WTC11 (cell line): ENCODE measurements at regions not wholly inside any gene's neighbourhood (a gene's known extent, or its start where the extent isn't known, plus 50 kb on each side); places are given as distances from the start of the nearest gene placed in this dataset.

Source experiments
- ATAC-seq: fragments of 200-7000 bp; cut with Tn5 transposase; 2 replicates; pipeline ENCODE4 v1.10.0; 2021; ENCODE audit warnings: mild to moderate bottlenecking, moderate library complexity
- CTCF ChIA-PET: fragments of 300-600 bp; sonication (Branson Sonifier 250); formaldehyde crosslinking; loops from one replicate; lab custom pipeline; 2021; ENCODE audit warnings: antibody characterized with exemption; lab: Charles Lee
- POLR2A ChIA-PET: fragments of 350-600 bp; sonication (Branson Sonifier 250); formaldehyde crosslinking; loops from one replicate; lab custom pipeline; 2021; ENCODE audit warnings: antibody characterized with exemption; lab: Charles Lee
- DNase-seq: peaks from one replicate; pipeline ENCODE4 v3.0.0; 2021; ENCODE audit warnings: low spot score
- H3K27ac Mint-ChIP-seq: 2 replicates; pipeline ENCODE4 v1.8.0; 2021; ENCODE audit warnings: mixed read lengths
- H3K27me3 Mint-ChIP-seq: 2 replicates; pipeline ENCODE4 v1.8.0; 2021; ENCODE audit warnings: low read depth, mild to moderate bottlenecking, moderate library complexity, mixed read lengths
- H3K36me3 Mint-ChIP-seq: 2 replicates; pipeline ENCODE4 v1.8.0; 2021; ENCODE audit warnings: mixed read lengths
- H3K4me1 Mint-ChIP-seq: 2 replicates; pipeline ENCODE4 v1.8.0; 2022; ENCODE audit warnings: mixed read lengths
- H3K4me3 Mint-ChIP-seq: 2 replicates; pipeline ENCODE4 v1.8.0; 2021; ENCODE audit warnings: mild to moderate bottlenecking, moderate library complexity, mixed read lengths
- H3K9me3 Mint-ChIP-seq: 2 replicates; pipeline ENCODE4 v1.8.0; 2021; ENCODE audit warnings: mixed read lengths
- CBFB ChIP-seq: sonication (generic); formaldehyde crosslinking; IDR thresholded peaks from 2 replicates; pipeline ENCODE4 v1.8.1; 2022; ENCODE audit warnings: mild to moderate bottlenecking, low read depth, missing genetic modification reagents
- ETV6 ChIP-seq: sonication (generic); formaldehyde crosslinking; IDR thresholded peaks from 2 replicates; pipeline ENCODE4 v1.8.1; 2022; ENCODE audit warnings: mild to moderate bottlenecking, missing genetic modification reagents
- FOXP1 ChIP-seq: sonication (generic); formaldehyde crosslinking; IDR thresholded peaks from 2 replicates; pipeline ENCODE4 v1.8.0; 2022; ENCODE audit warnings: missing genetic modification reagents, mild to moderate bottlenecking, moderate library complexity, borderline replicate concordance
- HMGA2 ChIP-seq: fragments of 250-450 bp; sonication (Bioruptor Pico); IDR thresholded peaks from 2 replicates; pipeline ENCODE4 v1.4.0; 2021; ENCODE audit warnings: mild to moderate bottlenecking, moderate library complexity
- NFYB ChIP-seq: sonication (generic); formaldehyde crosslinking; conservative IDR thresholded peaks from 2 replicates; pipeline ENCODE4 v1.8.0; 2022; ENCODE audit warnings: low read depth, missing genetic modification reagents
- NR1H2 ChIP-seq: sonication (generic); formaldehyde crosslinking; IDR thresholded peaks from 2 replicates; pipeline ENCODE4 v1.9.0; 2021; ENCODE audit warnings: mild to moderate bottlenecking, moderate library complexity, missing genetic modification reagents
- OVOL2 ChIP-seq: fragments of 250-450 bp; sonication (Bioruptor Pico); IDR thresholded peaks from 2 replicates; pipeline ENCODE4 v1.9.0; 2021; ENCODE audit warnings: mild to moderate bottlenecking, borderline replicate concordance
- PRRX2 ChIP-seq: fragments of 250-450 bp; sonication (Bioruptor Pico); IDR thresholded peaks from 2 replicates; pipeline ENCODE4 v1.8.0; 2021; ENCODE audit warnings: mild to moderate bottlenecking
- SP1 ChIP-seq: sonication (generic); formaldehyde crosslinking; conservative IDR thresholded peaks from 2 replicates; pipeline ENCODE4 v1.8.1; 2022; ENCODE audit warnings: missing genetic modification reagents
- TEAD1 ChIP-seq: sonication (generic); formaldehyde crosslinking; IDR thresholded peaks from 2 replicates; pipeline ENCODE4 v1.8.0; 2022; ENCODE audit warnings: mild to moderate bottlenecking, missing genetic modification reagents
- ZNF121 ChIP-seq: sonication (generic); formaldehyde crosslinking; IDR thresholded peaks from 2 replicates; pipeline ENCODE4 v1.8.0; 2023; ENCODE audit warnings: missing genetic modification reagents
- ZNF138 ChIP-seq: sonication (generic); formaldehyde crosslinking; conservative IDR thresholded peaks from 2 replicates; pipeline ENCODE4 v1.8.1; 2022; ENCODE audit warnings: mild to moderate bottlenecking, moderate library complexity, missing genetic modification reagents
- TF ChIP-seq, protein P1 (sequence below): fragments of 250-450 bp; sonication (Bioruptor Pico); IDR thresholded peaks from 2 replicates; pipeline ENCODE4 v1.9.0; 2021; ENCODE audit warnings: mild to moderate bottlenecking
- TF ChIP-seq, protein P2 (sequence below): fragments of 200-600 bp; IDR thresholded peaks from 2 replicates; pipeline ENCODE4 v1.8.0; 2022; ENCODE audit warnings: antibody characterized with exemption
- TF ChIP-seq, protein P3 (sequence below): sonication (generic); formaldehyde crosslinking; conservative IDR thresholded peaks from 2 replicates; pipeline ENCODE4 v1.8.1; 2023; ENCODE audit warnings: mild to moderate bottlenecking, low read depth, missing genetic modification reagents, moderate library complexity
- TF ChIP-seq, protein P4 (sequence below): sonication (generic); formaldehyde crosslinking; IDR thresholded peaks from 2 replicates; pipeline ENCODE4 v1.8.1; 2022; ENCODE audit warnings: low read depth, missing genetic modification reagents, borderline replicate concordance
- TF ChIP-seq, protein P5 (sequence below): sonication (generic); formaldehyde crosslinking; IDR thresholded peaks from 2 replicates; pipeline ENCODE4 v1.8.1; 2023; ENCODE audit warnings: mild to moderate bottlenecking, missing genetic modification reagents

DNA sequence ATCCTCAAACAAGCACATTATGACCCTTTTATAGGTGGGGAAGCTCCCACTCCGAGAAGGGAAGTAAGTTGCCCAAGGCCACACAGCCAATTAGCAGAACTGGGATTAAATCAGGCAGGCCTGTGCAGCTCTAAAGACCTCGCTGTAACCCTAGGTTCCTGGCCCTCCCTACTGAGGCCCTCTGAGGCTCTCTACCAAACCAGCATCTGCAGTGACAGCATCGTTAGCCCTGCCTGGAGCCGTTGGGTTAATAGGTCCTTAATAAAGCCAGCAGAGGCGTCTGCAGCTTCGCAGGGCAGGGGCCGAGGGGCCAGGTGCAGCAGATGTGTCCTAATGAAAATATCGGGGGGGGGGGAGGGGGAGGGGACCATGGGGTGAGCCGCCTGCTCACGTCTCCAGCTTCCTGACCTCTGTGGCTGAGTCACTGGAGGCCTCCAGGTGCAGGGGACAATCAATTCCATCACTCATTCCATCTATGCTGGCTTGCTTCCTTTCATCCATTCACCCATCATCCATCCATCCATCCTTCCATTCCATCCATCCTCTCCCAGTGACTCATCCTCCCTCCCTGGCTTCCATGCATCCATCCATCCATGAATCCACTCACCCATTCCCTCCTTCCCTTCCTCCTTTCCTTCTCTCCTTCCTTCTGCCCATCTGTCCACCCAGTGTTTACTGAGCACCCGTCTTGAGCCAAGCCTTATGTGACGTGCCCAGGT is 203.9 kb downstream of the C9orf50 start:
- peaks cover 19% of the 10 kb centered on the region for H3K4me1 Mint-ChIP-seq
- no peaks in the 10 kb centered on the region for H3K36me3 Mint-ChIP-seq
- ChIA-PET CTCF (interaction anchor here (1.4 kb wide), 1 partner anchor 243 kb away, joined by 4 read pairs; no protein-coding TSS in a partner anchor), POLR2A (no interaction called here)
- H3K9me3 Mint-ChIP-seq, result no peaks in the 10 kb centered on the region
- ATAC-seq (no peak), DNase-seq (no peak)
- no peaks in the 10 kb centered on the region; the same call in 1 of the 2 replicates for H3K27me3 Mint-ChIP-seq
- H3K27ac Mint-ChIP-seq, result no peak overlapping the region
- TF ChIP-seq ZNF138 (CRISPR knock-in tag) (no peak), FOXP1 (CRISPR knock-in tag) (no peak), CBFB (CRISPR knock-in tag) (no peak), NFYB (CRISPR knock-in tag) (no peak), HMGA2 (CRISPR knock-in tag) (no peak), SP1 (CRISPR knock-in tag) (no peak), PRRX2 (CRISPR knock-in tag) (no peak), ZNF121 (CRISPR knock-in tag) (no peak), NR1H2 (CRISPR knock-in tag) (no peak), TEAD1 (CRISPR knock-in tag) (no peak), ETV6 (CRISPR knock-in tag) (no peak), OVOL2 (no peak)
- TF ChIP-seq, protein P1, sequence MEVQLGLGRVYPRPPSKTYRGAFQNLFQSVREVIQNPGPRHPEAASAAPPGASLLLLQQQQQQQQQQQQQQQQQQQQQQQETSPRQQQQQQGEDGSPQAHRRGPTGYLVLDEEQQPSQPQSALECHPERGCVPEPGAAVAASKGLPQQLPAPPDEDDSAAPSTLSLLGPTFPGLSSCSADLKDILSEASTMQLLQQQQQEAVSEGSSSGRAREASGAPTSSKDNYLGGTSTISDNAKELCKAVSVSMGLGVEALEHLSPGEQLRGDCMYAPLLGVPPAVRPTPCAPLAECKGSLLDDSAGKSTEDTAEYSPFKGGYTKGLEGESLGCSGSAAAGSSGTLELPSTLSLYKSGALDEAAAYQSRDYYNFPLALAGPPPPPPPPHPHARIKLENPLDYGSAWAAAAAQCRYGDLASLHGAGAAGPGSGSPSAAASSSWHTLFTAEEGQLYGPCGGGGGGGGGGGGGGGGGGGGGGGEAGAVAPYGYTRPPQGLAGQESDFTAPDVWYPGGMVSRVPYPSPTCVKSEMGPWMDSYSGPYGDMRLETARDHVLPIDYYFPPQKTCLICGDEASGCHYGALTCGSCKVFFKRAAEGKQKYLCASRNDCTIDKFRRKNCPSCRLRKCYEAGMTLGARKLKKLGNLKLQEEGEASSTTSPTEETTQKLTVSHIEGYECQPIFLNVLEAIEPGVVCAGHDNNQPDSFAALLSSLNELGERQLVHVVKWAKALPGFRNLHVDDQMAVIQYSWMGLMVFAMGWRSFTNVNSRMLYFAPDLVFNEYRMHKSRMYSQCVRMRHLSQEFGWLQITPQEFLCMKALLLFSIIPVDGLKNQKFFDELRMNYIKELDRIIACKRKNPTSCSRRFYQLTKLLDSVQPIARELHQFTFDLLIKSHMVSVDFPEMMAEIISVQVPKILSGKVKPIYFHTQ (CRISPR knock-in tag), result no peak
- TF ChIP-seq, protein P2, sequence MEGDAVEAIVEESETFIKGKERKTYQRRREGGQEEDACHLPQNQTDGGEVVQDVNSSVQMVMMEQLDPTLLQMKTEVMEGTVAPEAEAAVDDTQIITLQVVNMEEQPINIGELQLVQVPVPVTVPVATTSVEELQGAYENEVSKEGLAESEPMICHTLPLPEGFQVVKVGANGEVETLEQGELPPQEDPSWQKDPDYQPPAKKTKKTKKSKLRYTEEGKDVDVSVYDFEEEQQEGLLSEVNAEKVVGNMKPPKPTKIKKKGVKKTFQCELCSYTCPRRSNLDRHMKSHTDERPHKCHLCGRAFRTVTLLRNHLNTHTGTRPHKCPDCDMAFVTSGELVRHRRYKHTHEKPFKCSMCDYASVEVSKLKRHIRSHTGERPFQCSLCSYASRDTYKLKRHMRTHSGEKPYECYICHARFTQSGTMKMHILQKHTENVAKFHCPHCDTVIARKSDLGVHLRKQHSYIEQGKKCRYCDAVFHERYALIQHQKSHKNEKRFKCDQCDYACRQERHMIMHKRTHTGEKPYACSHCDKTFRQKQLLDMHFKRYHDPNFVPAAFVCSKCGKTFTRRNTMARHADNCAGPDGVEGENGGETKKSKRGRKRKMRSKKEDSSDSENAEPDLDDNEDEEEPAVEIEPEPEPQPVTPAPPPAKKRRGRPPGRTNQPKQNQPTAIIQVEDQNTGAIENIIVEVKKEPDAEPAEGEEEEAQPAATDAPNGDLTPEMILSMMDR, result no peak
- TF ChIP-seq, protein P3, sequence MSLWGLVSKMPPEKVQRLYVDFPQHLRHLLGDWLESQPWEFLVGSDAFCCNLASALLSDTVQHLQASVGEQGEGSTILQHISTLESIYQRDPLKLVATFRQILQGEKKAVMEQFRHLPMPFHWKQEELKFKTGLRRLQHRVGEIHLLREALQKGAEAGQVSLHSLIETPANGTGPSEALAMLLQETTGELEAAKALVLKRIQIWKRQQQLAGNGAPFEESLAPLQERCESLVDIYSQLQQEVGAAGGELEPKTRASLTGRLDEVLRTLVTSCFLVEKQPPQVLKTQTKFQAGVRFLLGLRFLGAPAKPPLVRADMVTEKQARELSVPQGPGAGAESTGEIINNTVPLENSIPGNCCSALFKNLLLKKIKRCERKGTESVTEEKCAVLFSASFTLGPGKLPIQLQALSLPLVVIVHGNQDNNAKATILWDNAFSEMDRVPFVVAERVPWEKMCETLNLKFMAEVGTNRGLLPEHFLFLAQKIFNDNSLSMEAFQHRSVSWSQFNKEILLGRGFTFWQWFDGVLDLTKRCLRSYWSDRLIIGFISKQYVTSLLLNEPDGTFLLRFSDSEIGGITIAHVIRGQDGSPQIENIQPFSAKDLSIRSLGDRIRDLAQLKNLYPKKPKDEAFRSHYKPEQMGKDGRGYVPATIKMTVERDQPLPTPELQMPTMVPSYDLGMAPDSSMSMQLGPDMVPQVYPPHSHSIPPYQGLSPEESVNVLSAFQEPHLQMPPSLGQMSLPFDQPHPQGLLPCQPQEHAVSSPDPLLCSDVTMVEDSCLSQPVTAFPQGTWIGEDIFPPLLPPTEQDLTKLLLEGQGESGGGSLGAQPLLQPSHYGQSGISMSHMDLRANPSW (CRISPR knock-in tag), result no peak
- TF ChIP-seq, protein P4, sequence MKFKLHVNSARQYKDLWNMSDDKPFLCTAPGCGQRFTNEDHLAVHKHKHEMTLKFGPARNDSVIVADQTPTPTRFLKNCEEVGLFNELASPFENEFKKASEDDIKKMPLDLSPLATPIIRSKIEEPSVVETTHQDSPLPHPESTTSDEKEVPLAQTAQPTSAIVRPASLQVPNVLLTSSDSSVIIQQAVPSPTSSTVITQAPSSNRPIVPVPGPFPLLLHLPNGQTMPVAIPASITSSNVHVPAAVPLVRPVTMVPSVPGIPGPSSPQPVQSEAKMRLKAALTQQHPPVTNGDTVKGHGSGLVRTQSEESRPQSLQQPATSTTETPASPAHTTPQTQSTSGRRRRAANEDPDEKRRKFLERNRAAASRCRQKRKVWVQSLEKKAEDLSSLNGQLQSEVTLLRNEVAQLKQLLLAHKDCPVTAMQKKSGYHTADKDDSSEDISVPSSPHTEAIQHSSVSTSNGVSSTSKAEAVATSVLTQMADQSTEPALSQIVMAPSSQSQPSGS, result no peak
- TF ChIP-seq, protein P5, sequence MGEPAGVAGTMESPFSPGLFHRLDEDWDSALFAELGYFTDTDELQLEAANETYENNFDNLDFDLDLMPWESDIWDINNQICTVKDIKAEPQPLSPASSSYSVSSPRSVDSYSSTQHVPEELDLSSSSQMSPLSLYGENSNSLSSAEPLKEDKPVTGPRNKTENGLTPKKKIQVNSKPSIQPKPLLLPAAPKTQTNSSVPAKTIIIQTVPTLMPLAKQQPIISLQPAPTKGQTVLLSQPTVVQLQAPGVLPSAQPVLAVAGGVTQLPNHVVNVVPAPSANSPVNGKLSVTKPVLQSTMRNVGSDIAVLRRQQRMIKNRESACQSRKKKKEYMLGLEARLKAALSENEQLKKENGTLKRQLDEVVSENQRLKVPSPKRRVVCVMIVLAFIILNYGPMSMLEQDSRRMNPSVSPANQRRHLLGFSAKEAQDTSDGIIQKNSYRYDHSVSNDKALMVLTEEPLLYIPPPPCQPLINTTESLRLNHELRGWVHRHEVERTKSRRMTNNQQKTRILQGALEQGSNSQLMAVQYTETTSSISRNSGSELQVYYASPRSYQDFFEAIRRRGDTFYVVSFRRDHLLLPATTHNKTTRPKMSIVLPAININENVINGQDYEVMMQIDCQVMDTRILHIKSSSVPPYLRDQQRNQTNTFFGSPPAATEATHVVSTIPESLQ (CRISPR knock-in tag), result no peak
- TF ChIP-seq, all 79 proteins: peak for 0
- H3K4me3 Mint-ChIP-seq, result no peak overlapping the region
